ENCODE measurements at regions not wholly inside any gene's neighbourhood (a gene's known extent, or its start where the extent isn't known, plus 50 kb on each side); places are given as distances from the start of the nearest gene placed in this dataset.

DNA sequence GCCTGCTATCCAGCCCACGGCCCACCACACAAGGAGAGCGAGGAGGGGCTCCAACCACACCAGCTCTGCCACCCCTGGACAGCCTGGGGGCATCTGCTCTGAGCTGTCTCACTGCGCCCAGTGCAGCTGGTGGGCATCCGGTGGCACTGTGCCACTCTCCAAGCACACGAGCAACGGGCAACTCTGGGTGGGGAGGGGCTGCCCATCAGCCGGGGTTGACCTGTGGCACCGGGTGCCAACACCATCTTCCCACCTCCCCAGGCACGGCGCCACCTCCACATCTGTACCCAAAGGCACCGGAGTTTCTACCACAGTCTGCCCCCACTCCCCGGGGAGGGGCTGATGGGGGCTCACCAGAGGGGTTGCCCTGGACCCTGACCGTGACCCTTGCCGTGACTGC lies 241.8 kb downstream of the RBFOX3 start:
- no peaks in the 10 kb centered on the region for H3K9me3 ChIP-seq (replicated peaks; ENCODE audit: control insufficient read depth, insufficient read depth, low read length)
- ChIA-PET POLR2A (no interaction called here), CTCF (no interaction called here)
- no peaks in the 10 kb centered on the region for H3K36me3 ChIP-seq (ENCODE audit: control insufficient read depth in 2 of 2, extremely low read depth in 1 of 2, insufficient read depth in 2 of 2, low read length in 2 of 2)
- no peaks in the 10 kb centered on the region for H3K27me3 ChIP-seq (ENCODE audit: control insufficient read depth in 2 of 2, insufficient read depth in 2 of 2, low read length in 2 of 2)
- no peaks in the 10 kb centered on the region for H3K79me2 ChIP-seq (ENCODE audit: control insufficient read depth, insufficient read depth, low read length)
- H3K9ac ChIP-seq (replicated peaks; ENCODE audit: extremely low read depth, insufficient read depth, low read length), result no peak overlapping the region
- no peak for DNase-seq (ENCODE audit: low read depth, low spot score)
- H4K20me1 ChIP-seq (replicated peaks; ENCODE audit: control insufficient read depth, extremely low read depth, insufficient read depth, low read length), result no peaks in the 10 kb centered on the region
- H3K4me3 ChIP-seq (replicated peaks in 1 of 3; ENCODE audit: insufficient read depth in 1 of 3, low read depth in 1 of 3, low read length in 3 of 3), result no peak overlapping the region
- intact Hi-C loops (cut with micrococcal nuclease), result no loop called here
- no peak overlapping the region for H2AFZ ChIP-seq (ENCODE audit: low read depth, low read length)
- no peak for FAIRE-seq
- H3K27ac ChIP-seq (ENCODE audit: insufficient read depth, low read depth, low read length), result no peak overlapping the region
- dilution Hi-C loops (cut with MboI; ENCODE audit: extremely low pct_ligation_motif_present, low sequenced_read_pairs), result no loop called here
- TF ChIP-seq POLR2AphosphoS5 (IDR thresholded peaks at IDR 0.05; ENCODE audit: insufficient read depth, low read depth, low read length) (no peak), FOS (IDR thresholded peaks at IDR 0.05; ENCODE audit: borderline replicate concordance, insufficient read depth, low read length) (no peak), EZH2 (IDR thresholded peaks at IDR 0.05; ENCODE audit: borderline replicate concordance, low read depth, low read length, severe bottlenecking) (no peak), MYC (IDR thresholded peaks at IDR 0.05; ENCODE audit: low read depth, low read length) (no peak), GATA2 (IDR thresholded peaks at IDR 0.05; ENCODE audit: insufficient read depth, insufficient read length, low read depth, low read length) (no peak), MAX (IDR thresholded peaks at IDR 0.05; ENCODE audit: insufficient read depth, insufficient read length) (no peak), JUN (IDR thresholded peaks at IDR 0.05; ENCODE audit: borderline replicate concordance, insufficient read depth, insufficient read length, low read depth) (no peak), POLR2A (IDR thresholded peaks at IDR 0.05; ENCODE audit: low read depth, low read length) (no peak)
- TF ChIP-seq, protein P1, sequence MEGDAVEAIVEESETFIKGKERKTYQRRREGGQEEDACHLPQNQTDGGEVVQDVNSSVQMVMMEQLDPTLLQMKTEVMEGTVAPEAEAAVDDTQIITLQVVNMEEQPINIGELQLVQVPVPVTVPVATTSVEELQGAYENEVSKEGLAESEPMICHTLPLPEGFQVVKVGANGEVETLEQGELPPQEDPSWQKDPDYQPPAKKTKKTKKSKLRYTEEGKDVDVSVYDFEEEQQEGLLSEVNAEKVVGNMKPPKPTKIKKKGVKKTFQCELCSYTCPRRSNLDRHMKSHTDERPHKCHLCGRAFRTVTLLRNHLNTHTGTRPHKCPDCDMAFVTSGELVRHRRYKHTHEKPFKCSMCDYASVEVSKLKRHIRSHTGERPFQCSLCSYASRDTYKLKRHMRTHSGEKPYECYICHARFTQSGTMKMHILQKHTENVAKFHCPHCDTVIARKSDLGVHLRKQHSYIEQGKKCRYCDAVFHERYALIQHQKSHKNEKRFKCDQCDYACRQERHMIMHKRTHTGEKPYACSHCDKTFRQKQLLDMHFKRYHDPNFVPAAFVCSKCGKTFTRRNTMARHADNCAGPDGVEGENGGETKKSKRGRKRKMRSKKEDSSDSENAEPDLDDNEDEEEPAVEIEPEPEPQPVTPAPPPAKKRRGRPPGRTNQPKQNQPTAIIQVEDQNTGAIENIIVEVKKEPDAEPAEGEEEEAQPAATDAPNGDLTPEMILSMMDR (IDR thresholded peaks at IDR 0.05; ENCODE audit: extremely low read depth in 1 of 2, insufficient read depth in 1 of 2, low read depth in 1 of 2, low read length in 2 of 2), result no peak
- BruUV-seq (replicated peaks), result no TSS peak
- no peak overlapping the region for H3K4me2 ChIP-seq (ENCODE audit: insufficient read depth, low read length)
- no peaks in the 10 kb centered on the region for H3K4me1 ChIP-seq (ENCODE audit: control insufficient read depth, extremely low read depth, insufficient read depth, low read length)
- no peaks in the 10 kb centered on the region for H3K9me1 ChIP-seq (replicated peaks; ENCODE audit: control insufficient read depth, extremely low read depth, insufficient read depth, low read length)
